ENCODE measurements at regions not wholly inside any gene's neighbourhood (a gene's known extent, or its start where the extent isn't known, plus 50 kb on each side); places are given as distances from the start of the nearest gene placed in this dataset.
"Not testable (repeated sequence)": the region's sequence is repeated elsewhere in the genome, so short reads cannot be mapped to it uniquely, and the experiment has no call there.

GRCh38 chr10:59413795-59414194, 51.4 kb upstream of the FAM13C start:
- H4K91ac ChIP-seq (replicated peaks; ENCODE audit: insufficient read length, low read length); CTCF ChIA-PET (ENCODE audit: partially characterized antibody): not testable (repeated sequence)

More at GRCh38 chr10:59413795-59414194, 51.4 kb upstream of the FAM13C start:
- FAIRE-seq; H2BK5ac ChIP-seq (ENCODE audit: low read depth, low read length); H2BK20ac ChIP-seq (ENCODE audit: low read length); H3K18ac ChIP-seq (ENCODE audit: extremely low read depth, low read length); H3K4me2 ChIP-seq (ENCODE audit: insufficient read depth in 1 of 2, low read depth in 2 of 2, low read length in 2 of 2); H3K36me3 ChIP-seq (ENCODE audit: control insufficient read depth in 2 of 4, insufficient read depth in 4 of 4, low read length in 3 of 4); H3K23ac ChIP-seq (ENCODE audit: insufficient read length); H2AFZ ChIP-seq (ENCODE audit: low read length); H3K79me1 ChIP-seq (ENCODE audit: low read depth, low read length); H2BK12ac ChIP-seq (ENCODE audit: low read depth, low read length); H3K27ac ChIP-seq (ENCODE audit: low read depth, low read length); H3K56ac ChIP-seq (replicated peaks; ENCODE audit: insufficient read length, low read depth, low read length); H3K14ac ChIP-seq (ENCODE audit: insufficient read length); H3K4me3 ChIP-seq (ENCODE audit: extremely low read depth in 1 of 4, insufficient read depth in 2 of 4, low read depth in 3 of 4, low read length in 4 of 4); H3K9ac ChIP-seq (replicated peaks in 1 of 4; ENCODE audit: extremely low read depth in 1 of 4, low read depth in 3 of 4, low read length in 3 of 4); POLR2A ChIA-PET (ENCODE audit: partially characterized antibody); H3K9me3 ChIP-seq (ENCODE audit: insufficient read depth in 2 of 2, low read depth in 1 of 2, low read length in 1 of 2); DNase-seq (ENCODE audit: low read depth in 1 of 2, low spot score in 2 of 2); H4K8ac ChIP-seq (ENCODE audit: extremely low read depth, insufficient read depth, low read length); H2AK5ac ChIP-seq (ENCODE audit: low read depth, low read length); H3K4me1 ChIP-seq (replicated peaks in 1 of 4; ENCODE audit: control insufficient read depth in 3 of 4, insufficient read depth in 4 of 4, low read length in 3 of 4); H3K79me2 ChIP-seq (ENCODE audit: control insufficient read depth in 1 of 2, insufficient read depth in 2 of 2, low read length in 2 of 2); H3K27me3 ChIP-seq (replicated peaks in 1 of 4; ENCODE audit: control insufficient read depth in 3 of 4, extremely low read depth in 1 of 4, insufficient read depth in 3 of 4, low read length in 3 of 4); H3K23me2 ChIP-seq (ENCODE audit: low read depth, low read length); H2BK120ac ChIP-seq (replicated peaks; ENCODE audit: low read depth, low read length); H4K5ac ChIP-seq (ENCODE audit: insufficient read length, low read depth, low read length); H3K4ac ChIP-seq (replicated peaks; ENCODE audit: insufficient read length, low read depth, low read length); H4K20me1 ChIP-seq (replicated peaks in 1 of 2; ENCODE audit: control insufficient read depth in 1 of 2, insufficient read depth in 2 of 2, low read length in 2 of 2); H2BK15ac ChIP-seq (ENCODE audit: low read length): not testable (repeated sequence)
- 85% methylated on average over 4 of the region's 5 CpGs; no CpG with 5 or more reads in 1 of the 2 experiments for WGBS, 2 experiments (ENCODE audit: extremely low coverage in 1 of 2, insufficient coverage in 1 of 2, insufficient read length in 1 of 2, insufficient replicate concordance in 2 of 2, low coverage in 1 of 2, low lambda C conversion rate in 2 of 2, missing lambda C conversion rate in 1 of 2)
